ENCODE measurements at regions not wholly inside any gene's neighbourhood (a gene's known extent, or its start where the extent isn't known, plus 50 kb on each side); places are given as distances from the start of the nearest gene placed in this dataset.

GRCh38 chr3:189457201-189457607 lies 174.0 kb upstream of the TP63 start:
- no peak for TF ChIP-seq CTCF (IDR thresholded peaks at IDR 0.05)
- TF ChIP-seq ZFX (IDR thresholded peaks at IDR 0.05; ENCODE audit: borderline replicate concordance): no peak
